Activated CD8-positive, alpha-beta memory T cell treated with anti-CD3 and anti-CD28 coated beads, Interleukin-2, amount 50 U/mL, for 24 hours (primary cell): ENCODE measurements at regions not wholly inside any gene's neighbourhood (a gene's known extent, or its start where the extent isn't known, plus 50 kb on each side); places are given as distances from the start of the nearest gene placed in this dataset.

Source experiments
- DNase-seq: peaks from one replicate; pipeline ENCODE4 v3.0.0-alpha.2; 2020; ENCODE audit errors: extremely low read depth

- no peak for DNase-seq
These were observed 161.7 kb downstream of the IRF8 start for GRCh38 chr16:86060381-86061317.

DNA sequence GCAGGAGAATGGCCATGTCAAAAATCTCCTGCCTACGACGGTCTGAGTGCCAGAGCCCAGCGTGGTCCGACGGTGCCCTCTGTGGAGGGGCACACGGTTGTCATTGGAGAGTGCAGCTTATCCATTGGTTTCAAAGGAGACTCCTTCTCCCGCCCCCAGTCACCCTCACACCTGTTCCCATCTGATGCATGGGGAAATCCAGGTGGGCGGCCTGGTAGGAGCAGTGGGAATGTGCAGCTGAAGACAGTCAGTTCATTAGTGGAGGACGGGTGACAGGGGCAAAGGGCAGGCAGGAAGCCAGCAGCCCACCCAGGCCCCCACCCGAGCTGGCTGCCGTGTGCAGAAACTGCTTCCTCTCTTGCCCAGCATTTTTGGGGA lies 162.3 kb downstream of the IRF8 start:
- no peak for DNase-seq

DNA sequence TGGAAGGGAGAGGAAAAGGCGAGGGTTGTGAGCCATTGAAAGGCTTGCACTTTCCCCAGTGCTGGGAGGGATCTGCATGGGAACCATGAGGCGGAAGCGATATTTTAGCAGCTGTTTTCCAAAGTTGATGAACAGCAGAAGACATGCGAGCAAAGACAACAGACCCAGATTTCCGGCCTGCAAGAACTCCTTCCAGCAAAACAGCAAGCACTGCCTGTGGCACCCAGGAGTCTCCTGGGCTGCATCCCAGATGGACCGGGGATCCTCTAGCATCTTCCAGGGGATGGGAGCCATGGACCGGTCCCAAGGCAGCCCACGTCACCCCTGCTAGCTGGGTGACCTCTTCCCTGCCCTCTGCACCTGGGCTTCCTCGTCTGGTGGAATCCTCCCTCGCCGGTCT lies 162.8 kb downstream of the IRF8 start:
- DNase-seq, result no peak

GRCh38 chr16:86062271-86062965 lies 163.5 kb downstream of the IRF8 start:
- DNase-seq, result no peak

DNA sequence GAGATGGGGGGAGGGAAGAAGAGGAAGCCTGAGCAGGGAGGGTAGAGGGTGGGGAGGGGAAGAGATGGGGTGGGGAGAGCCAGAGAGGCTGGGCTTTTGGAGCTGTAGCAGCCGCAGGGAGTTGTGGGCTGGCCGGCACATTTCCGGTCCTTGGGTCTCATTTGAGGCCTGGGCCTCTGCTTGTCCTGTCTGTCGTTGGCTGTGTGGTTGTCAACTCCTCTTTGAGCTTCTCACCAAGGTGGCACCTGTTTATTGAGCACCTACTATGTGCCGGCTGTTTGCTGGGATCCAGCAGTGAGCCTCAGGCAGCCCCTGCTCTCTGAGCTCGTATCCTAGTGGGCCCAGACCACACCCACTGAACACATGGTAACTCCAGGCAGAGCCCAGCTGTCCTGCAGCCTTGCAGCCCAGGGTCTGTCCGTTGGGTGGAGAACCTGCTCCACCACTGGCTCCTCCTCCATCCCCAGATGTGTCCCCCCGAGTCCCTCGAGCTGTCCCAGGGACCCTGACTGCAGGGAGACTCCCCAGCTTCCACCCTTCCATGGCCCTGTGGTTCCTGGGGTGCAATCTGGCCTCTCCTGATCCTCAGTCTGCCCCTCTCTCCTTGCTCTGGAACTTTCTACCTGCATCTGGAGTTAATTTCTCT lies 164.9 kb downstream of the IRF8 start:
- DNase-seq, result no peak

DNA sequence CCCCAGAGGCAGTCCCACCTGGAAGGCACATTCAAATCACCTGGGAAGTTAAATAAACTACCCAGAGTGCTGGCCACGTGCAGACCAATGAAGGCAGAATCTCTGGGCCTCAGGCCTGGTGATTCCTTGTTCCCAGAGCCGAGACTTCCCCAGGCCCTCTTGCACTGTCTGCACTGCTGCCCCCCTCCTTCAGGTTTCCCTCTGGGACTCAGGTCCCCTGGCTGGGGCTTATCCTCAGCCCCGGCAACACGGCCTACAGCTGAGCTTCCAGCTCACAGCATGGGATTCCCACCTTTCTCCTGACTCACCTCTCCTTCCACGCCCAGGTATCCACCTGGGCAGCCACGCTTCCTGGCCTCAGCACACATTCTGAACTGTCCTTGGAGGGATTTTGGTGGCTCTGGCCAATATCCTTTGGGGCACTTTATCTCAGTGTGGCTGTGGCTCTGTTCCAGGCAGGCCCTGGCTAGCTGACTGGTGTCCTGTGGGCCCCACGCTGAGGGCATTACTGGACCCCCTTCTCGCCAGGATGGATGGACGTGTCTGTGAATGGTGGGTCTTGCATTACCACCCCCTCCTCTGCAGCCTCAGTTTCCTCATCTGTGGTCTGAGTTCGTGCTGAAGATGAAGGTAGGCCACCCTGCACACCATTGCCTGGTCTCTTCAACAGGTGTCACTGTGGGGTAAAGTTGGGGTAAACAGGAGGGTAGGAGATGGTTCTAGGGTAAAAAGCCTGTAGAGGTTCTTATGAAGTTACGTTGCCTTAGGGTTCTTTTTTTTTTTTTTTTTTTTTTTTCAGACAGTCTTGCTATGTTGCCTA lies 165.7 kb downstream of the IRF8 start:
- no peak for DNase-seq

- DNase-seq, result no peak
These were observed 166.7 kb downstream of the IRF8 start for GRCh38 chr16:86065711-86066110.

- no peak for DNase-seq
These were observed 167.8 kb downstream of the IRF8 start for GRCh38 chr16:86066811-86067210.

- no peak for DNase-seq
These were observed 168.6 kb downstream of the IRF8 start for GRCh38 chr16:86067516-86067915.

- no peak for DNase-seq
These were observed 169.0 kb downstream of the IRF8 start for GRCh38 chr16:86067936-86068335.

DNA sequence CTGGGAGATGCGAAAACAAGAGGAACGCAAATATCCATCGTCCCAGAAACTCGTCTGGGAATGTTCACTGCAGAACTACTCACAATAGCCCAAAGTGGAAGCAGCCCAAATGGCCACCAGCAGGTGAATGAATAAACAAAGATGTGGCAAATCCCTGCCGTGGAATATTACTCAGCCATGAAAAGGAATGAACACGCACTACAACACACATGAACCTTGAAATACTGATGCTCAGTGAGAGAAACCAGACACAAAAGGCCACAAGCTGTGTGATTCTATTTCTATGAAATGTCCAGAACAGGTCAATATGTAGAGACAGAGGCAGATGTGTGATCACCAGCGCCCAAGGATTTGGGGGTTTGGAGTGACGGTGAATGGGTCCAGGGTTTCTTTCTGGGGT lies 169.8 kb downstream of the IRF8 start:
- no peak for DNase-seq

DNA sequence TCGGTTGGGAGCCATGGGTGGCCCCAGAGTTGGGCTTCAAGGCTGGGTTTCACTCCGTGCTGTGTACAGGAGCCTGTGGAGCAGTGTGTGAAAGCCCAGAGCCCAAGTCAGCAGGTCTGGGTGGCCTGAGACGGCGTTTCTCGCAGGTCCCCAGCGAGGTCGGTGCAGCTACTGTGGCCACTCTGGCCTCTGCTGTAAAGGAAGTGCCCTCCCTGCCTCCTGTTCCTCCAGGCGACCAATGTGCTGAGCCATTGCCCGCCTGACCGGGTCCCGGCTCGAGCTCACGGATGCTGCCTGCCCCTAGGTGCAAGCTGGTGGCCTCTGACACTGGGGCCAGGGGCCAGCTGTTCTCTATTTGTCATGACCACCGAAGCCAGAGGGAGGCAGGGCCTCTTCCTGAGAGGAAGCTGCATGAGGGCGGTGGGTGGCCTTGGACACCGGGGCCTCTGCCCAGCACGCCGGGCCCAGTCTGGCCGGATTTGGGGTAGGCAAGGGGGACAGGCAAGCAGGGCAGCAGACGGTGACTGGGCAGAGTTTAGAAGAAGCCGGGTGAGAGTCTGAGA lies 170.9 kb downstream of the IRF8 start:
- DNase-seq, result no peak

DNA sequence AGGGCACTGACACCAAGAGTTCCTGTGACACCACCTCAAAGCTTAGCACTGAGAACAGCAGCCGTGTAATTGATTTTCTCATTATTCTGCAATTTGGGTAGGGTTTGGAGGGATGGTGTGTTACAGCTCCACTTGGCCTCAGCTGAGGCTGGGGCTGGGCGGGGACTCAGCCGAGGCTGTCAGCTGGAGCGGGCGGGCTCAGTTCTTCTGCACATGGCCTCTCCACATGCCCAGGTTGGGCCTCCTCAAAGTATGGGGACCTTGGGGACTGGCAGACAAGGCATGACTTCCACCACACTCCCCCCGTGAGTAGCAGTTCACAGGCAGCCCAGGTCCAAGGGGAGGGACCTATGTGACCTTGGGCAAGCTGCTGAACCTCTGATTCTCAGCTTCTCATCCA lies 171.5 kb downstream of the IRF8 start:
- DNase-seq, result no peak

GRCh38 chr16:86070971-86071370 lies 172.0 kb downstream of the IRF8 start:
- DNase-seq, result no peak

DNA sequence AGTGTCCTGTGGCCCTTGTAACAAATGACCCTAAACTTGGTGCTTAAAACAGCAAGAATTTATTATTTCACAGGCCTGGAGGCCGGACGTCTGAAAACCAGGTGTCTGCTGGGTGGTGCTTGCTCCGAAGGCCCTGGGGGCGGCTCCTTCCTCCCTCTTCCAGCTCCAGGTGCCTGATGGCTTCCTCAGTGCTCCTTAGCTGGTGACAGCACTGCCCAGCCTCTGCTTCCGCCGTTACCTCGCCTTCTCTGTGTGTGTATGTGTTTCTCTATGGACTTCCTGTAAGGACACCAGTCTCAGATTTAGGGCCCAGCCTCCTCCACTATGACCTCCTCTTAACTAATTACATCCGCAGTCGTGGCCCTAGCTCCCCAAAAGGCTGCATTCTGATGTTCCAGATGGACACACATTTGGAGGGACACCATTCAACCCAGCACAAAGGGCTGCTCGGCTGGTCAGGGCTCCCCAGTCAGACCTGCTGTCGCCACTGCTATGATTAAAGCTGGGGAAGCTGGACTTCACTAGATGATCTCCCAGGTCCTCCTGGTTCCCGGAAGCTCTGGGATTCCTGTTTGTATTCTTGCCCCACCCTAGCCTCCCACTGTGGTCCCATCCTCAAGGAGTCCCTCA lies 172.8 kb downstream of the IRF8 start:
- no peak for DNase-seq

GRCh38 chr16:86072328-86073102 lies 173.6 kb downstream of the IRF8 start:
- DNase-seq, result no peak

GRCh38 chr16:86073103-86073625 lies 174.2 kb downstream of the IRF8 start:
- DNase-seq, result no peak

DNA sequence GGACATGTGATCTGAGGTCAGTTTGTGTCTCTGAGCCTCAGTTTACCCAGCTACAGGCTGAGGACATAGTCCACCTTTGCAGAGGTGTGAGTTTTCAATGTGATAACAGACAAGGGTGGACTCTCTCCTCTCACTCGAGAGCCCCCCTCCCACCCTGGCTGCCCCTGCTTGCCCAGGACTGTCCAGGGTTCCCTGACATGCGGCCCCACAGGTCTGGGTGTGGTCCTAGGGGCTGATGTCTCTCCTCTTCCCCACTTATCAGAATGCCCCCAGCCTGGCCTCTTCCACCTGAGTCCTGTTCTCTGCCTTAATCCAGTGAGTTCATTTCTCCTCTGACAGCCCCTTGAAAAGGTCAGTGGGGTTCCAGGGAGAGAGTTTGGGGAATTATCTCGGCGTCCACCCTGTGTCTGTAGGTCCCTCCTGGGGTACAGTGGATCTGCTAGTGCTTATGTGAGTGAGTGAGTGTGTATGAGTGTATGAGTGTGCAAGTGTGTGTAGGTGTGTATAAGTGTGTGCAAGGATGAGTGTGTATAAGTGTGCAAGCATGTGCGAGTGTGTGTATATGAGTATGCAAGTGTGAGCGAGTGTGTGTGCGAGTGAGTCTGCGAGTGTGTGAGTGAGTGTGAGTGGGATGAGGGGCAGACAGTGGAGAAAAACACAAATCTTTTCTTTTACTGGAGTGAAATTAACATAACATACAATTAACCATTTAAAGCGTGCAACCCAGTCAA lies 175.0 kb downstream of the IRF8 start:
- DNase-seq, result no peak
